ENCODE measurements at regions not wholly inside any gene's neighbourhood (a gene's known extent, or its start where the extent isn't known, plus 50 kb on each side); places are given as distances from the start of the nearest gene placed in this dataset.

DNA sequence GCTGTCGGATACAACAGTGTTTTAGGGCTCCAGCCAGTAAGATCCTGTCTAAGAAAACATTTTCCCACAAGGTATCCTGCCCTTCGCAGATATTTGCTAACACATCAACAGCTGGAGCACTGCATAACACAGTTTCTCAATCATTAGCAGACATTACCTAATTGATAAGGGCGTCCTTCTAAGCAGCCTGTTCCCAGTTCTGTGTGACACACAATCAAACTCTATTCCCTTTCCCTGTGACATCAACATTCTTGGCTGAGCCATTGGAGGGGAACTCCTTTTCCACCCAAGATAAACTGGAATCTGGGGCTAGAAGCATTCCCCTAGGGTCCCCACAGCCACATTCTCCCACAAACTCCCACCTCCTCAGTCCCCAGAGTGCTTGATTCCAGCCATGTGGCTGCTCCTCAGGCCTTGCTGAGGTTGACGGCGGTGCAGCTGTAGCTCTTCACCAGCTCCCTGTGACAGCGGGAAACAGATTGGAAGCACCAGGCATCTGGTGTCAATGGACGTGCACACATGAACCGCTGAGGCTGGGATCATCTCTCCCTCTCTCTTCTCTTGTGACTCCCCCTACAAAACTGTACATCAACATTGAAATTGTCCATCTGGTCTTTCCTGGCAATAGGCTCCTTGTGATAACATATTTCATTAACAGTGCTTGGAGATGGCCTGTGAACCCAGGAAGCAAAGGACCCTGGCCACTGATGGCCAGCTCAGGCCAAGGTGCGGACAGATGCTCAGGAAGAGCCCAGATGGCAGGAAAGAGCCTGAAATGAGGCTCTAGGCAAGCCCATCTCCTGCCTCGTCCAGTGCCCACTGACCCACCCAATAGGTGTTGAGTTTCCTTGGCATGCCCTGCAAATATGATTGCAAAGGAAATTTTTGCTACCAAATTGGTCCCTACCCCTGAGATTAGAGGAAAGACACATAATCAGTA lies 131.1 kb upstream of the TBX20 start:
- no peak for DNase-seq

DNA sequence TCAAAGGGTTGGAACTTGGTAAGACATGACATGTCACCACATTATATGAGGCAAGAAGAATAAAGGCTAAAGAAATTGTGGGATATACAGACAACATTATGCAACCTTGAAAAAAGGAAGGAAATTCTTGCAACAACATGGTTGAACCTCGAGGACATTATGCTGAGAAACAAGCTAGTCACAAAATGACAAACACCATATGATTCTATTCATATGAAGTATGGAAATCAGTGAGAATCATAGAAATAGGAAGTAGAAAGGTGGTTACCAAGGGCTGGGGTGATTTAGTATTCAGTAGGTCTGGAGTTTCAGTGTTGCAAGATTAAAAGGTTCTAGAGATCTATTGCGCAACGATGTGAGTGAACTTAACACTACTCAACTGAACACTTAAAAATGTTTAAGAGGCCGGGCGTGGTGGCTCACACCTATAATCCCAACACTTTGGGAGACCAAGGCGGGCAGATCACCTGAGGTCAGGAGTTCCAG lies 126.9 kb upstream of the TBX20 start:
- DNase-seq = no peak

DNA sequence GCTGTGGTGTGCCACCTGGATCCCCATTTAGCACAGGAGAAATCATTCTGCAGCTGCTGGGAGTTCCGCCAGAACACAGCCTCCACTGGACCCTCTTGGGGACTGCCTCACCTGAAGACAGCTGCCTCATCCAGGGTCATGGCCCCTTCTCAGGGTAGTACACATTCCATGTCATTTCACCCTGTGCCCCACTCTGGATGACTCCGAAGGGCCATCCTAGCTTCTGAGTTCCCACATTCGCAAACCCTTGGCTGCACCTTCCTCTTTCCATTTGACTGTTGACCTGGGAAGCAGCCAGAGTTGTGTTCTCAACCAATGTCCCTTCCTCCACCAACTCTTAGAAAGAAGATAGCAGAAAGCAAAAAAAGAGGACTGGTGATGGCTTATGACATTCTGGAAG lies 125.6 kb upstream of the TBX20 start:
- no peak for DNase-seq

DNA sequence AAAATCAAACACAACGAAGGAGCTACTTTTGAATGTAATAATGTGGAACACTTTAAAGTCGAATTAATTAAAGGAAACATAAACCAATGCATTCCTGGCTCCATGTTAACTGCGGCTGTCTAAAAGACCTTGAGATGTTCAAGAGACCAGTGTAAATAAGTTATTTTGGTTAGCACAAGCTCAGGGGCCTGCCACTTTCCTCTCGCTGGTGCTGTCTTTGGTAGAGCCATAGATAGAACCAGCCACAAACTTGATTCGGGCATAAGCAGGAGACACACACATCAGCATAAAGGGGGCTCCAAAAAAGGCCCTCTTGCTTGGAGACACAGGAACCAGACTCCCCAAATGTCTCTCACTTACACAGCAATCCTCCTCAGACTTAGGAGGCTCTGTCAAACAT lies 121.6 kb upstream of the TBX20 start:
- DNase-seq = no peak

DNA sequence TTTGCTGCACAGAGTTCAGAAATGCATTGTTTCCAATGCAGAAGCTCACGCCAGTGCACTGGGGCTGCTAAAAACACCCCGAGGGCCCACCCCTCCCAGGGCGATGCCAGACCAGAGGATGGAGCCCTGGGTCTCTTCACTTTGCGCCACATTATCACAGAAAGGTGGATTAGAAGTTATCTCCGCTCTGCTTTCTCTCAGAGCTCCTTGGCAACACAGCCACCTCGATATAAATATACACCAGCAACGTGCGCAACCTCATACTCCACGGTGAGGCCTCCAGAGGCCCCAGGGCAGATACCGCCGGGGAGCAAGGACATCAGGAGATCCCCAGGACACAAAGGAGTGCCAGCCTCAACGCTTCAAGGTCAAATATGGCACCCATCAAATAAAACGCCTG lies 121.0 kb upstream of the TBX20 start:
- no peak for DNase-seq

DNA sequence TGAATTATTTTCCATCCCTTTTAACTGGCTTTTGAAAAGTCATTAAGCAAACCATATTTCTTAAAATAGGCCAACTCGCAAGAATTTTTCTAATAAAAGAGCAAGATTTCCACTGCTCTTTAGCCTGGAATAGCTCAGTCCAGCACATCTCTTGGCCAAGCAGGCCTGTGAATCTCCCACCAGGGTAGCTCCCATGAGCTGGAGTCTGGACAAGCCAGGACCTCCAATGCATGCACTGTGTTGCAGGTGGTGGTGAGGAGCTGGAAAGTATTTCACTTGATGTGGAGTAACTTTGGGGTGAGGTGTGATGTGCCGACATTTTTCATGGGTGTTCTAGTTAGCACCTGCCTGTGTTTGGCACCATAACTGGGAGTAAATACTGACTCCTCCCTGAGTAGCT lies 117.3 kb upstream of the TBX20 start:
- no peak for DNase-seq

DNA sequence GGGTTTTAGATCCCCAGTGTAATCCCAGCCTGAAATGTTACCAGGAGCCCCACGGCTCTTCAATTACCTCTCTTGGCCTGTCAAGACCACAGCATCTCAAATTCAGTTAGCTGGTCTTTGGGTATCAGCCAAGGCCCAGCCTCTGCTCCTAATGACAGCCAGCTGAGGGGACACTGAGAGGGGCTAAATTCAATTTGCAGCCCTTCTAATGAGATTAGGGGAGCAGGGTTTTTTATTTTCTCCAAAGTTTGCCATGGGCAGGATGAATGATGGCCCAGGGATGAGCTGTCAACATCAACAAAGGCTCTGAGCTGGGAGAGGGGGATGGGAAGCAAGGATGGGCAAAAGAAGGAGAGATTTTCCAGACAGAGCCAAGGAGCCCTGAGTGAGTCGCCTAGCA lies 116.8 kb upstream of the TBX20 start:
- DNase-seq = no peak

DNA sequence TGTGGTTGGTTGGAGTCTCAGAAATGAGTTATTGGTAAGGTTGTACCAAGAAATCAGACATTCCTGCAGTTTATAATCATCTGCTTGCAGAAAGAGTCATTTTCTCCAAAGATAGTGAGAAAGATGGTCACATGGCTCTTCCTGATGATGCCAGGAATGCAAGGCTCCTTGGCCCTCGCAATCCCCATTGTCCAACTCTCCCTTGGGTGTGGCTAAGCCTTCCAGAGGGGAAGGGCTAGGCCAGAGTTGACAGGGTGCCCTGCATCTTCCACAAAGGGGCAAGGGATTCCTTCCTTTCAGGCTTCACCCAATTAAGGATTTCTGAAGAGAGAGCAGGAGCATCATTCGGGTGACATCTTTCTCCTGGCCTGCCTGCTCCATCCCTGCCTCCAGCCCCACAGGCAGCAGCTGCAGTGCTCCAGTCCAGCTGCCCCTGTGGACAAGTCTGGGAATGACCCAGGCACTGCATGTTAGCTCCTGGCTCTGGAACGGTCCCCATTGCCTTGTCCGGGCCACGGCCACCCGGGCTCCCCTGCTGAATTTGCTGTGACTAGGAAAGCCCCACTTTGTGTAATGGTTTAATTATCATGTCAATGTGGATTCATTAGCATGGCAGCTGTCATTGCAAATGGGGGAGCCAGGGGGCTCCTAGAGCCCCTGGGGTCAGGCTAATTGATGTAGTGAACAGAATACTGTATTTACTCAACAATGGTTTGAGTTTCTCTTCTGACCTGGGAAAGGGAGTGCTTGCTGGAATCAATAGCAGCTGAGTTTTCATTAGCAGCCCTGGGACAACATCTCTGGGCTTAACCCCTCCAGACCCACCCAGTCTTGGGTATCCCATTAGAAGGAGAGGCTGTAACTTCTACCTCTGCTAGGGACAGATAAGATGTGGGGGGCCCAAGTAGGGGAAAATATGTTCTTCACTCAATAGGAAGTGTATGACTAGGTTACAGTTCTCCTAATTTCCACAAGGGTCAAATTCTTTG lies 112.6 kb upstream of the TBX20 start:
- no peak for DNase-seq

DNA sequence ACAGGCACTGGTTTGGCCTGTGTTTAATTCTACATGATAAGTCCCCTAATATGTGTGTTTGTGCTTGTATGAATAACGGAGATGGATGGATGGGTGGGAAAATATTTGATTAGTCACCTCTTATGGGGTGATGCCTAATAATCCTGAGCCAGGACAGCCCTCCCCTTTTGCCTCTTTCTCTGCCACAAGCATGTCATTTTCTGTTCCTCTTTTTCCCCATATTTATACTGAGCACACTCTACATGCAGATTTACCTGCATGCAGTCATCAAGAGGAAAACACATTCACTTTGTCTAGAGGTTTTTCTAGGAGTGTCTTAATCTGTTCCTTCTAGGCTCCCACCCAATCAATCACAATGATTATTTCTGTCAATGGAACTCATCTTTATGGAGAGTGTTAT lies 111.6 kb upstream of the TBX20 start:
- DNase-seq = no peak

DNA sequence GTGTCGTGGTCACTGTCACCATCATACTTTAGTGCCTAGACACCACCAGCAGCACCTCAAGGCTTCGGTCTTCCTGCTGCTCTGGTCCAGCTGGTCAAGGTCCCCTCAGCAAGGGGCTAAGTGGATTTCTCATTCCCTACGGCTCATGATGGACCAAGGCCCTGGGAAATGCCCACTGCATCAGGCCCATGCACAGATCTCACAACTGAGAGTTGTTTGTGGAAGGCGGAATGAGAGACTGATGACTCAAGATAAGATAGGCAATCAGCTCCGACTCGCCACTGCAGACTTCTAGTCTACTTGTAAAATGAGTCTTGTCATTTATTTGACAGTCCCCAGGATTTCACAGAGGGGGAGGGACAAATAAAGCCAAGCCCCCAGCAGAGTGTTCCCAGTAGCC lies 108.4 kb upstream of the TBX20 start:
- DNase-seq = no peak

DNA sequence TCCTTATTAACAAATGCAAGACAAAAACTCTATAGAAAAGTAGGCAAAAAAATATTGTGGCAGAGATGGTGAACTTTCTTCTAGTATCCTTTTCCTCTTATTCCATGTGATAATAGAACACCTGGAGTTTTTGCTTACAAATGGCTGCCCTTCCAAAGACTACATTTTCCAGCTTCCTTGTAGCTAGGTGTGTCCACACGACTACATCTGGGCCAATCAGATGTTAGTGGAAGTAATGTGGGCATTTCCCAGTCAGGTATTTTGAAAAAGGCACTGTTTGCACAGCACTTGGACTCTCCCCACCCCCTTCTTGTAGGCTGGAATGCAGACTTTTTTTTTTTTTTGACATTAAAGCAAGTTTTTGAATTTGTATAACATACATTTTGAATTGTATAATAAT lies 105.5 kb upstream of the TBX20 start:
- DNase-seq = no peak

DNA sequence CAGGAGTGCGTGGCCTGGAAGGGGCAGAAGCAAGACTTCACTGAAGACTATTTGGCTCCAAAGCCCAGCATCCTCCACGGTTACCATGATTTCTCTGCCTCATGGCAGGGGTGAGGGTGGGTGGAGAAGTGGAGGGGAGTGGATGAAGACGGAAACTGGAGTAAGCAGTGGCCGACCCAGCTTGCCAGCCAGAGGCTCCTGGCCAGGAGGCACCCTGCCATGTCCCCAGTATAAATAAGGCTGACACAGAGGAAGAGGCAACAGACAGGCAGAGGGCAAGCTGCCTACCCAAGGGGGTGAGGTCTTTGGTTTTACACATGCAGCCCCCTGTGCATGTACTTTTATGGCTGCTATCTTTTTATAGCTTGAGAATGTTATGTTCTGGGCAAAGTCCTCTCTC lies 102.6 kb upstream of the TBX20 start:
- DNase-seq = no peak

DNA sequence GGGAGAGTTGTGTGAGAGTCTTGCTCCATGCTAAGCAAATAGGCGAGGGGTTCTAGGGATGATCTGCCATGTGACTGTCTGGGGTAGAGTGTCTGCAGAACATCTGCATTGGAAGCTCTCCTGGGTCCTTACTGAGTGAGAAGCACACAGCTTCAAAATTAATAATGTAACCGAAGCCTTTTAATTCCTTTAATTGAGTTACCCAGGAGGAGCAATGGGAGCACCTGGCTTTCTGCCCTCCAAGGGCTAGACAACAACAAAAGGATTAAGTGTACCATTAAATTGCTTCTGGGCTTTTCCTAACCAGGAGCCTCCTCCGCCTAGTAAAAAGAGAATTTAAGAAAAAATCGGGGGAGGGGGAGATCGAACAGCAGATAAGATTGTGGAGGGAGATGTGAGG lies 102.0 kb upstream of the TBX20 start:
- DNase-seq = no peak

DNA sequence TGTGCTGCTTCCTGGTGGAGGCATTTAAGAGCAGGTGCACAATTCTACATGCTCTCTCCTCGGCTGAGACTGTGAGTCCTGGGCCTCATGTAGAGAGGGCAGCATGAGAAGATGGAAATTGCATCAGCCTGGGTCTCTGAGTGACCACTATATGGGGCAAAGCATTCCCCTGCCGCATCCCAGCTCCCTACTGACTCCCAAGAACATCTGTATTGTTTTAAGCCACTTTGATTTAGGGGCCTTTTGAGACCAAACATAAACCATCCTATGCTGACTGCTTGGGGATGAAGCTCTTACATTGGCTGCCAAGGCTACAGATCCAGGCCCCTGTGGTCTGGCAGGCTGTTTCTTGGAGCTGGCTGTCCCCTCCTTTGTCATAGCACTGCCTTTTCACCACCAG lies 101.3 kb upstream of the TBX20 start:
- no peak for DNase-seq

DNA sequence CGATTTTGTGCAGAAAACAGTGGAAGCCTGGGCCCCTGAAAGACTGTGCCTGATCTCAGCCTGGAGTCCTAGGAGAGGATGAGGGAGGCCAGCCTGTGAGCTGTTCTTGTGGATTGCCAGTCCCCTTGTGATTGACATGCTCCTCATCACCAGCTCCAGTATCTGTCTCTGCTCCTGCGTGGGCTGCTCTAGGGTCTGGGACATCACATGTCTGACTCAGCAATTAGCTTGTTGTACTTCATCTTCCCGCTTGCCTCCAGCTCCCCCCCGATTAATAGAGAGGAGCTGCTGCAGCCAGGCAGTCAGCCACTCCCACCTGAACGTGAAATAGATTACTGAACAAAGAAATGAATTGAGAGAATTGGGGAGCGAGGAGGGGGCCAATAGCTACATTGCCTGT lies 99.6 kb upstream of the TBX20 start:
- no peak for DNase-seq

DNA sequence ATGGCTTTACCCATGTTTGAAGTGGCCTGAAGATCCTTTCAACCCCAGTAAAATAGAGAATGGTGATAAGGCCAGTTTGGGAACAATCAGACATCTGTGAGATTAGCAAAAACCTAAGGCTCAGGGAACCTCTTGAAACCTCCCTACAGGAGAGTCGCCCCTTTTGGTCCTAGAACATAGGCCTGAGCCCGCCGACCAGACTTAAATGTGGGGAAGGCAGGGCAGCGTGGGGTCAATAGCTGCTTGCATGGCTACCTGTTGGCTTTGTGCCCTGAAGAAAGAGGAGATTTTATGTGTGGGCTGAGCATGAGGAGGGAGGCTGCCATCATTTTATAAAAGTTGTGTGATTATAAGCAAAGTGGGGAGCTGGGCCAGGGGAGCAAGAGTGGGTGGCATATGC lies 97.6 kb upstream of the TBX20 start:
- no peak for DNase-seq

DNA sequence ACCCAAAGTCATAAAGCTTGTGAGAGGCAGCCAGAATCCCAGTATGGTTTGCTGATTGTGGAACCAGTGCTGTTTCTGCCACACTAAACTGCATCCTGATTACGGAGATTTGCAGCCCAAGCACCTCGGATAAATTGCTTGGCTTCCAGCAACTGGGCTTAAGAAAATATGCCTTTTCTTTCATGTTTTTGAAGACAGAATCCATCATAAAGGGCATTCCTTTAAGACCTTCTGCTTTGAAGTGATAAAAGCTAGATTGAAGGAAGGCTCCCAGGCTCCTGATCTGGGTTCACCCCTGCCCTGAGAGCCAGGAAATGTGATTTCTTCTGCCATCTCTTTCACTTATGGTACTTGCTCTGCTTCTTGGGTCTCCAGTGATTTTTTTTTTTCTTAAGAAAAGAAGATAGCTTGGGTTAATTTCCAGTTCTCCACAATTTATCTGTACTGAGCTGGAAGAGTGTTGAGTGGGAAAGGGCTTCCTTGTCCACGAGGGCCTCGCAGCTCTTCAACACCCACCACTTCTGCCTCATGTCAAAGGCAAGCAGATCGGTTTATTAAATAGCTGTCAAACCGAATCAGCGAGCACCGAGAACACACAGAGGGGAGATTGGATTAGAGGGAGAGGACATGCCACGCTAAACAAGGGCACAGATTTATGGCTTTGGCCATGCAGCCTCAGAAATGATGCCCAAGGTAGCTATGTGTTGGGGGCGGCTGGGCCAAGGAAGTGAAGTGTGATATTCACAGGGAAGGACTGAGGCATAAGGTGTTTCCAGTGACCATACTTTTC lies 94.9 kb upstream of the TBX20 start:
- no peak for DNase-seq

DNA sequence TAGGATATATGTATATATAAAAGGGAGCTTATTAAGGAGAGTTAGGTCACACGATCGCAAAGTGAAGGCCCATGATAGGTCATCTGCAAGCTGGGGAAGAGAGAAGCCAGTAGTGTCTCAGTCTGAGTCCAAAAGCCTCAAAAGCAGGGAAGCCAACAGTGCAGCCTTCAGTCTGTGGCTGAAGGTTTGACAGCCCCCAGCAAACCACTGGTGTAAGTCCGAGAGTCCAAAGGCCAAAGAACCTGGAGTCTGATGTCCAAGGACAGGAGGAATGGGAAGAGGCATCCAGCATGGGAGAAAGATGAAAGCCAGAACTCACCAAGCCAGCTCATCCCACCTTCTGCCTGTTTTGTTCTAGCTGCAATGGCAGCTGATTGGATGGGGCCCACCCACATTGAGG lies 88.9 kb upstream of the TBX20 start:
- no peak for DNase-seq

DNA sequence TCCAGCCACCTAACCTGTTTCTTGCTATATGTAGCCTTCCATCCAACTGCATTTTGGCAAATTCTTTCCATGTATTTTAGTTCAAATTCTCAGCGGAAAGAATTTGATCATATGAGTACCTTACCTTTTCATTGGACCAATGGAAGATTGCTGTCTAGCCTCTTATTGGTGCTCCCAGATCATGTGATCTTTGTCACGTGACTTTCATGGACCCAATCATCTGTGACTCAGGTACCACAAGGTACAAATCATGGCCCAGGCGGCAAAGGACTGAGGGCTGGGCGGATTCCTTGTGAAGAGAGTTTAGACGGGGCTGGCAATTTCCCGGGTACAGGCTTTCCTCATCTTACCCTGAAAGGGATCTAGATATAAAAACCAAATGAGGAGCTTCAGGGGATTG lies 85.9 kb upstream of the TBX20 start:
- DNase-seq = no peak

DNA sequence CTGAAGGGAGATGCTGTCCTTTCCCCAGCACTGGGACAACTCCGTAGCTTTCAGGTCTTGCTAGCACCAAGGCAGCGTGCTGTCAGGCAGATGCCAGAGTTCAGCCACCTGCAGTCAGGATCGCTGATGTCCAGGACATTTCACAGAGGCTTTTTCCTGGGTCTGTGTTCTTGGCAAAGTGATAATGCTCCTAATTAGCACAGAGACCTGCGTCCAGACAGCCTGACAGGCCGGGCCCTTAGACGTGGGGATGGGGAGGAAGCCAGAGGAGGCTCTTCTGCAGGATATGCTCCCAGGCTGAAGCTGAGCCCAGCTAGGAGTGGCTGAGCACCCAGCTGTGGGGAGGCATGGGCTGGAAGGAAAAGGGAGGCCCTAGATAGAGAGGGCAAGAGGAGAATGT lies 82.5 kb upstream of the TBX20 start:
- DNase-seq = no peak

DNA sequence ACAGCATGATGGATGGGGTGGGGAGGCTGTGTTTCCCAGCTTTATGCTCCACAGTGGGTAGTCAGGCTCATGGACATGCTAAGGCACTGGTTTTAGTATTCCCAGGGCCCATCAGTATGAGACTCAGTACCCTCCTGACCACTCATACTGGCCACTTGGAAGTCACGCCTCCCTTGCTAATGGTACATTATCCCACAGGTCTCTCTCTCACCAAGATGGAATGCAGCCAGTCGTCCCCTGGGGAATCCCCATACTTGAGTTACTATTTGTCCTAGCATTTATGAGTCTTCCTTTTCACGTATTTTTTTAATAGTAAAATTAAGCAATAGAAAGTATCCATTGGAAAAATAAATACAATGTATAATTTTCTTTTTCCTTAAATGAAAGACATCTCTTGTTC lies 80.6 kb upstream of the TBX20 start:
- DNase-seq = no peak

DNA sequence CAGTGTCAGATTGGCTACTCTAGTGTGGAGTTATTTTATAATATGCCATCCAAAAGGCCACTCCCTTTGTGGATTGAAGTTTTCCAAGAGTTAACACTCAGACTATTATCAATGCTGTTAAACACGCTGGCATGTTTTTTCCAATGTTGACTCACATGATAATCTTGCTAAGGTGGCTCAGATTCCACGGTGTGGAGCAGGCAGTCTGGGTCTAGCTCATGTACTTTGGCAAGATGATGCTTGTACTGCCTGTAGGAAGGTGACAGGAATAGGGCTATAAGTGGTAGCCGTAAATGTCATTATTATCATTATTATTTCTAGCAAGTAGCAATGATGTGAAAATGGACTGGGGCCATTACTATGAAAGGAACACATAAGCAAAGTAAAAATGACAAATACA lies 79.4 kb upstream of the TBX20 start:
- no peak for DNase-seq

All from activated CD4-positive, alpha-beta T cell treated with anti-CD3 and anti-CD28 coated beads, Interleukin-2, amount 50 U/mL, for 4 hours (primary cell).